ENCODE measurements at regions not wholly inside any gene's neighbourhood (a gene's known extent, or its start where the extent isn't known, plus 50 kb on each side); places are given as distances from the start of the nearest gene placed in this dataset.
"Not testable (repeated sequence)": the region's sequence is repeated elsewhere in the genome, so short reads cannot be mapped to it uniquely, and the experiment has no call there.

DNA sequence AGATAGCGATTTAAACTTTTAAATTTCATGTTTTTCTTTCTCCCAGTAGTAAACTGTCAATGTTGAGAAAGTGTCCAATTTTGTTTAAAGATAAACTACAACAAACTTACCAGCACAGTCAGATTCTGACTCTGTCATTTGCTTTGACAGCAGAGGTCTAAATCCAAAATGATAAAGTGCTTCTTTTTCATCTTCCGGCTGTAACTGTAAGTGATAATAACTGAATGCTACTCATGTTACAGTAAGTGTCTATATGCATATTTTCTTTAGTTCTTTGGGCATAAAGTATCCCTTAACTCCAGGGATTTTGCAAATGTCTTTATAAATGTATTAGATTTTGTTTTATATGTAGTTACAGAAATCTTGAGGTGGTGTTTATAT, 610.4 kb downstream of the RFPL4B start:
- H3K4me3 Mint-ChIP-seq: no peak overlapping the region
- DNase-seq (no peak), ATAC-seq (no peak)
- no peaks in the 10 kb centered on the region for H3K36me3 Mint-ChIP-seq (ENCODE audit: low read depth)
- ChIA-PET CTCF (no interaction called here), POLR2A (no interaction called here)
- H3K27me3 Mint-ChIP-seq: no peaks in the 10 kb centered on the region
- no peaks in the 10 kb centered on the region for H3K4me1 Mint-ChIP-seq
- no peak overlapping the region for H3K27ac Mint-ChIP-seq
- intact Hi-C loops (cut with DNase I, micrococcal nuclease): no loop called here
- H3K9me3 Mint-ChIP-seq (ENCODE audit: low read depth): peaks cover 8% of the 10 kb centered on the region

DNA sequence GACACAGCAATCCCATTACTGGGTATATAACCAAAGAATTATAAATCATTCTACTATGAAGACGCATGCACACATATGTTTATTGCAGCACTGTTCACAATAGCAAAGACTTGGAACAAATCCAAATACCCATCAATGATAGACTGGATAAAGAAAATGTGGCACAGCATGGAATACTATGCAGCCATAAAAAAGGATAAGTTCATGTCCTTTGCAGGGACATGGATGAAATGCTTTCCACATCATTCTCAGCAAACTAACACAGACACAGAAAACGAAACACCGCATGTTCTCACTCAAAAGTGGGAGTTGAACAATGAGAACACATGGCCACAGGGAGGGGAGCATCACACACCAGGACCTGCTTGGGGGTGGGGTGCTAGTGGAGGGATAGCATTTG, 613.0 kb downstream of the RFPL4B start:
- POLR2A ChIA-PET; H3K4me3 Mint-ChIP-seq; H3K27me3 Mint-ChIP-seq; DNase-seq; H3K36me3 Mint-ChIP-seq (ENCODE audit: low read depth); ATAC-seq; H3K9me3 Mint-ChIP-seq (ENCODE audit: low read depth); CTCF ChIA-PET; intact Hi-C loops (cut with DNase I, micrococcal nuclease); H3K4me1 Mint-ChIP-seq; H3K27ac Mint-ChIP-seq: not testable (repeated sequence)

DNA sequence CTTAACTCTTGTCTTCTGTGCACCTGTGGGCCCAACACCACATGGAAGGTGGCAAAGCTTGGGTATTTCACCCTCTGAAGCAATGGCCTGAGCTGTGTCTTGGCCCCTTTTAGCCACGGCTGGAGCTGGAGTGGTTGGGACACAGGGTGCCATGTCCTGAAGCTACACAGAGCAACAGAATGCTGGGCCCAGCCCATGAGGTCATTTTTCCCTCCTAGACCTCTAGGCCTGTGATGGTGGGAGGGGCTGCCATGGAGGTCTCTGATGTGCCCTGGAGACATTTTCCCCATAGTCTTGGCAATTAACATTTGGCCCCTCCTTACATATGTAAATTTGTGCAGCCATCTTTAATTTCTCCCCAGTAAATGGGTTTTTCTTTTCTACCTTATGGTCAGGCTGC, 620.8 kb downstream of the RFPL4B start:
- DNase-seq (no peak), ATAC-seq (no peak)
- ChIA-PET POLR2A (no interaction called here), CTCF (no interaction called here)
- Mint-ChIP-seq H3K9me3 (ENCODE audit: low read depth) (peaks cover 4% of the 10 kb centered on the region), H3K4me3 (no peak overlapping the region), H3K27ac (no peak overlapping the region), H3K36me3 (ENCODE audit: low read depth) (no peaks in the 10 kb centered on the region), H3K27me3 (no peaks in the 10 kb centered on the region), H3K4me1 (no peaks in the 10 kb centered on the region)
- intact Hi-C loops (cut with DNase I, micrococcal nuclease): no loop called here

DNA sequence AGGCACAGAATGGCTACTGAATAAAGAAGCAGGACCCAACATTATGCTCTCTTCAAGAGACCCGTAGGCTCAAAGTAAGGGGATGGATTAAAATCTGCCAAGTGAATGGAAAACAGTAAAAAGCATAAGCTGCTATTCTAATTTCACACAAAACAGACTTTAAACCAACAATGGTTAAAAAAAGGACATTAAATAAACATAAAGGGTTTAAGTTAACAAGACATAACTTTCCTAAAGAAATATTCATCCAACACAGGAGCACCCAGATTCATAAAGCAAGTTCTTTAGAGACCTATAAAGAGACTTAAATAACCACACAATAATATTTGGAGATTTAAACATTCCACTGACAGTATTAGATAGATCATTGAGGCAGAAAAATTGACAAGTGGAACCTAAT, 624.5 kb downstream of the RFPL4B start:
- H3K27ac Mint-ChIP-seq: no peak overlapping the region
- no peak overlapping the region for H3K4me3 Mint-ChIP-seq
- H3K27me3 Mint-ChIP-seq: no peaks in the 10 kb centered on the region
- intact Hi-C loops (cut with DNase I, micrococcal nuclease): no loop called here
- ATAC-seq: no peak
- no peak for DNase-seq
- H3K4me1 Mint-ChIP-seq: no peaks in the 10 kb centered on the region
- POLR2A ChIA-PET: no interaction called here
- no peaks in the 10 kb centered on the region for H3K36me3 Mint-ChIP-seq (ENCODE audit: low read depth)
- CTCF ChIA-PET: interaction anchor here (0.6 kb wide), 1 partner anchor 39 kb away, joined by 3 read pairs; no protein-coding TSS in a partner anchor
- H3K9me3 Mint-ChIP-seq (ENCODE audit: low read depth): peaks cover 12% of the 10 kb centered on the region

DNA sequence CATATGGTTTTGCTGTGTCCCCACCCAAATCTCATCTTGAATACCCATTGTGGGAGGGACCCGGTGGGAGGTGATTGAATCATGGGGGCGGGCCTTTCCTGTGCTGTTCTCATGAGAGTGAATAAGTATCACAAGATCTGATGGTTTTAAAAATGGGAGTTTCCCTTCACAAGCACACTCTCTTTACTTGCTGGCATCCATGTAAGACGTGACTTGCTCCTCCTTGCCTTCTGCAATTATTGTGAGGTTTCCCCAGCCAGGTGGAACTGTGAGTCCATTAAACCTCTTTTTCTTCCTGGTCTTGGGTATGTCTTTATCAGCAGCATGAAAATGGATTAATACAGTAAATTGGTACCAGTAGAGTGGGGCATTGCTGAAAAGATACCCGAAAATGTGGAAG, 627.8 kb downstream of the RFPL4B start:
- H3K9me3 Mint-ChIP-seq (ENCODE audit: low read depth): peaks cover 12% of the 10 kb centered on the region
- CTCF ChIA-PET; H3K27ac Mint-ChIP-seq; ATAC-seq; H3K36me3 Mint-ChIP-seq (ENCODE audit: low read depth); H3K4me3 Mint-ChIP-seq; intact Hi-C loops (cut with DNase I, micrococcal nuclease); DNase-seq; H3K27me3 Mint-ChIP-seq; H3K4me1 Mint-ChIP-seq; POLR2A ChIA-PET: not testable (repeated sequence)

DNA sequence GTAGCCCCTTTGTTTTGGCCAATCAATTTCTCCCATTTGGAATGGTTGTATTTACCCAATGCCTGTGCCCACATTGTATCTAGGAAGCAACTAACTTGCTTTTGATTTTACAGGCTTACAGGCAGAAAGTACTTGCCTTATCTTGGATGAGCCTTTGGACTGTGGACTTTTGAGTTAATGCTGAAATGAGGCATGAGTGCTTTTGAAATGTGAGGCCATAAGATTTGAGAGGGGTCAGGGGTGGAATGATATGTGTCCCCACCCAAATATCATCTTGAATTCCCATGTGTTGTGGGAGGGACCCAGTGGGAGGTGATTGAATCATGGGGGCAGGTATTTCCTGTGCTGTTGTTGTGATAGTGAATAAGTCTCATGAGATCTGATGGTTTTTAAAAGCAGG, 629.4 kb downstream of the RFPL4B start:
- H3K36me3 Mint-ChIP-seq (ENCODE audit: low read depth); CTCF ChIA-PET; POLR2A ChIA-PET: not testable (repeated sequence)

DNA sequence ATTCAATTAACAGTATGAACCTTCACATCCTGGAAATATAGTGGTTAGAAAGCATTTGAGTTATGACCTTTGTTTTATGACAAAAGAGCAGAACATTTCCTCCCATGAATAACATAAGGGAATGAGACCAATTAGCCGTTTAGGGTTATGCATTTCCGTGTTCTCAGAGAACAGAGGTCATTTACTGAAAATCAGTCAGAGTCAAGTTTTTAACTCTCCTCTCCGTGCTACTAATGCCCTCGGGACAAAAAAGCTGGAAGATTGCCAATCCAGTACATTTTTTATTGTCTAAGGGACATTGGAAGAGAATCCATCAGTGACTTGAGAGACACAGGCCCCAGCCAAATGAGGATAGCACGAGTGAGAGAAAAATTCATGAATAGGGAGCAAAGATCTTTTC, 632.7 kb downstream of the RFPL4B start:
- ChIA-PET CTCF (no interaction called here), POLR2A (no interaction called here)
- ATAC-seq (no peak), DNase-seq (no peak)
- H3K27ac Mint-ChIP-seq: no peak overlapping the region
- intact Hi-C loops (cut with DNase I, micrococcal nuclease): no loop called here
- no peaks in the 10 kb centered on the region for H3K27me3 Mint-ChIP-seq
- no peak overlapping the region for H3K4me3 Mint-ChIP-seq
- H3K36me3 Mint-ChIP-seq (ENCODE audit: low read depth): no peaks in the 10 kb centered on the region
- no peaks in the 10 kb centered on the region for H3K4me1 Mint-ChIP-seq
- H3K9me3 Mint-ChIP-seq (ENCODE audit: low read depth): peaks cover 6% of the 10 kb centered on the region

More for the DNA sequence above, 629.4 kb downstream of the RFPL4B start:
- ATAC-seq; intact Hi-C loops (cut with DNase I, micrococcal nuclease); DNase-seq; H3K4me3 Mint-ChIP-seq; H3K4me1 Mint-ChIP-seq; H3K27ac Mint-ChIP-seq; H3K27me3 Mint-ChIP-seq: not testable (repeated sequence)
- H3K9me3 Mint-ChIP-seq (ENCODE audit: low read depth): peaks cover 12% of the 10 kb centered on the region

DNA sequence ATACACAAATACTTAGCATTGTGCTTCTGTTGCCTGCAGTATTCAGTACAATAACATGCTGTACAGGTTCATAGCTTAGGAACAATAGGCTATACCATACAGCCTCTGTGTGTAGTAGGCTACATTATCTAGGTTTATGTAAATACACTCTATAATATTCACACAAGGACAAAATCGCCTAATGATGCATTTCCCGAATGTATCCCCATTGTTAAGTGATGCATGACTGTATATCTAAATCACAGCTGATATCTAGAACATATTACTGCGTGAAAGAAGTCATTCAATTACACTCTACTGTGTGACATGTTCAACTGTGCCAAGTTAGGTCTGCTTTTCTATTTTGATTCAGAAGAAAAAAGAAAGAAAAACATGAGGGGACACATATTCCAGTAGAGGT, 633.5 kb downstream of the RFPL4B start:
- ChIA-PET CTCF (no interaction called here), POLR2A (no interaction called here)
- Mint-ChIP-seq H3K36me3 (ENCODE audit: low read depth) (no peaks in the 10 kb centered on the region), H3K4me3 (no peak overlapping the region), H3K4me1 (no peaks in the 10 kb centered on the region), H3K27me3 (no peaks in the 10 kb centered on the region), H3K9me3 (ENCODE audit: low read depth) (no peaks in the 10 kb centered on the region), H3K27ac (no peak overlapping the region)
- ATAC-seq: no peak
- intact Hi-C loops (cut with DNase I, micrococcal nuclease): no loop called here
- DNase-seq: no peak

DNA sequence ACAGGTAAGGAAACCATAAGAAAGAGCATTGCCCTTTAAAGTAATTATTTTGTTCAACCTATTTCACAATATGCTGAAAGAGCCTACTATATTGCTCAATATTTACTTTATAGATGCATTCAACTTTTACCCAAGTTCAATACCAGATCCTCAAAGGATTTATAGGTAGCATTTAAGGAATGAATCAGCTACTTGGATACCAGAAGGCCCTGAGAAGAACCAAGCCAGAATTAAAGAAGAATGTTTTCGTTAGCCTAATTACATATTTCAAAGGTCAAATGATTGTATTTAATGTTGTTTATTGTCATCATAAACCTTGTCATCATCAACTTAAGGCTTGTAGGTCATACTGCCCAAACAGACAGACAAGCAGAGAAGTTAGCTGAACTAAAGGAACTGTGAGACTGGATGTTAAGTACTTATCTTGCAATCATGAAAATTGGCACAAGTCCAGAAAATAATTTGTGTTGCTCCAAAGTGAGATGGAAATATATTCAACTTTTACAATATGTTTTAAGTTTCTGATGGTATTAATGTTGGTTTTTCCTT, 636.7 kb downstream of the RFPL4B start:
- ATAC-seq: no peak
- no peaks in the 10 kb centered on the region for H3K27me3 Mint-ChIP-seq
- H3K36me3 Mint-ChIP-seq (ENCODE audit: low read depth): no peaks in the 10 kb centered on the region
- intact Hi-C loops (cut with DNase I, micrococcal nuclease): no loop called here
- H3K27ac Mint-ChIP-seq: no peak overlapping the region
- ChIA-PET POLR2A (no interaction called here), CTCF (interaction anchor here (0.6 to 0.7 kb wide), 2 partner anchors 412 to 782 kb away, joined by 3 to 4 read pairs; no protein-coding TSS in a partner anchor)
- no peaks in the 10 kb centered on the region for H3K4me1 Mint-ChIP-seq
- no peaks in the 10 kb centered on the region for H3K9me3 Mint-ChIP-seq (ENCODE audit: low read depth)
- H3K4me3 Mint-ChIP-seq: no peak overlapping the region
- DNase-seq: no peak

DNA sequence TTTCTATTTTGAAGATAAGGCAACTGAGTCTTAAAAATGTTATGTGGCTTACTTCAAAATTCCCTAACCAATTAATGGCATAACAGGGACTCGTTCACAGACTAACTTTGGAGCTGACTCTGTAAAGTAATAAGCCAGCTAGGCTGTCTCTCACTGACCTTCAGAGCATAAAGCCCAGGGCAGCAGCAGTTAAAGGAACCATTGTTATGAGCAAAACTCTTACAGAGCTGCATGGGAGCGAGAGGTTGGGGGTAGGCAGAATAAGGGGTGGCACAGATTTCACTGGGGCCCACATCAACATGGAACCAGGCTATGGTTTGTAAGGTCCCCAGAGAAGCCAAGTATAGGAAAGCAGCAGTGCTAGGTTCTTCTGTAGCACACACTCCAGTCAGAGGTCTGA, 637.8 kb downstream of the RFPL4B start:
- Mint-ChIP-seq H3K27ac (no peak overlapping the region), H3K4me3 (no peak overlapping the region), H3K27me3 (no peaks in the 10 kb centered on the region), H3K36me3 (ENCODE audit: low read depth) (no peaks in the 10 kb centered on the region), H3K4me1 (no peaks in the 10 kb centered on the region), H3K9me3 (ENCODE audit: low read depth) (peaks cover 3% of the 10 kb centered on the region)
- intact Hi-C loops (cut with DNase I, micrococcal nuclease): no loop called here
- ATAC-seq (no peak), DNase-seq (no peak)
- CTCF ChIA-PET: no interaction called here
- POLR2A ChIA-PET: no interaction called here

DNA sequence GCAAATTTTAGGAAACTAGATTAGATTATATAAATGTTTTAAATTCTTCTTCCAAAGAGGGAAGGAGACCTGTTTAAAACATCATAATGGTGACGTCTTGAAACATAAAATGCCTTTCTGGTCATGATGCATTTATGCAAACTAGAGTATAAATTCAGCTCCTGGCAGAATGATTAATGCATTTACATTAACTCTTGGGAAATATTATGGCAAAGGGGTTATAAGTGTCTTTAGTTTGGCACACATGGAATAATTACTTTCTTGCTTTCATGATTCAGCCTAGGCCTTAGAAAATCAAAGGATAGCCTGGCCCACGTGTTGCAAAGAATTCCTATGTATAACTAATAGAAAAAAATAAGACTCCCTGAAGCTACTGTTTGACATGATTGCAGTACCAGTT, 639.2 kb downstream of the RFPL4B start:
- peaks cover 3% of the 10 kb centered on the region for H3K9me3 Mint-ChIP-seq (ENCODE audit: low read depth)
- CTCF ChIA-PET: no interaction called here
- no peaks in the 10 kb centered on the region for H3K36me3 Mint-ChIP-seq (ENCODE audit: low read depth)
- H3K27ac Mint-ChIP-seq: no peak overlapping the region
- no peaks in the 10 kb centered on the region for H3K27me3 Mint-ChIP-seq
- intact Hi-C loops (cut with DNase I, micrococcal nuclease): no loop called here
- POLR2A ChIA-PET: no interaction called here
- H3K4me3 Mint-ChIP-seq: no peak overlapping the region
- no peak for DNase-seq
- H3K4me1 Mint-ChIP-seq: no peaks in the 10 kb centered on the region
- ATAC-seq: no peak

DNA sequence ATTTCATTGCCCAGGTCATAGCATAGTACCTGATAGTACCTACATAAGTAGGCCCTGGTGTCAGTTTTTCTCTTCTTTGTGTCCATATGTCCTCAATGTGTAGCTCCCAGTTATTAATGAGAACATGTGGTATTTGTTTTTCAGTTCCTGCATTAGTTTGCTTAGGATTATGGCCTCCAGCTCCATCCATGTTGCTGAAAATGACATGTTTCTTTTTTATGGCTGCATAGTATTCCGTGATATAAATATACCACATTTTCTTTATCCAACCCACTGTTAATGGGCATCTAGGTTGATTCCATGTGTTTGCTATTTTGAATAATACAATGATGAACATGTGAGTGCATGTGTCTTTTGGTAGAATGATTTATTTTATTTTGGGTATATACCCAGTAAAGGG, 641.6 kb downstream of the RFPL4B start:
- H3K27ac Mint-ChIP-seq: no peak overlapping the region
- ATAC-seq (no peak), DNase-seq (no peak)
- H3K9me3 Mint-ChIP-seq (ENCODE audit: low read depth): peaks cover 3% of the 10 kb centered on the region
- H3K27me3 Mint-ChIP-seq: no peaks in the 10 kb centered on the region
- H3K36me3 Mint-ChIP-seq (ENCODE audit: low read depth): no peaks in the 10 kb centered on the region
- CTCF ChIA-PET: no interaction called here
- POLR2A ChIA-PET: no interaction called here
- H3K4me3 Mint-ChIP-seq: no peak overlapping the region
- intact Hi-C loops (cut with DNase I, micrococcal nuclease): no loop called here
- no peaks in the 10 kb centered on the region for H3K4me1 Mint-ChIP-seq

DNA sequence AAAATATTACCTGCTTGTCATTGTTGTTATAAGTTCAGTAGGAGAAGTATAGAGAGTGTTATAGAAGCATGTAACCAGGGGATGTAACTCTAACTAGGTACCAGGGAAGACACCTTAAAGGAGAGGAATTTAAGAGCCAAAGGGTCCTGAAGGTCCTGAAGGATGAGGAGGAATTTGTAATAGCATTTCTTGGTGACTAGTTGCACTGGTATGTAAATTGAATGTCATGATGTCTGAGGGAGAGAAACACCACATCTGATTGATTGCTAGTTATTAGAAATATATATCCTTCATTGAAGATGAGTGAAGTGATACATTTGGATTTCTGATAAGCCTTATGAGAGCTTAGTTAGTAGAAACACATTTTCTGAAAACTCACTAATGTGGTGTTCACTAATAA, 643.8 kb downstream of the RFPL4B start:
- POLR2A ChIA-PET: no interaction called here
- no peak for ATAC-seq
- Mint-ChIP-seq H3K27ac (no peak overlapping the region), H3K4me1 (no peaks in the 10 kb centered on the region), H3K4me3 (no peak overlapping the region), H3K27me3 (no peaks in the 10 kb centered on the region), H3K9me3 (ENCODE audit: low read depth) (peaks cover 3% of the 10 kb centered on the region), H3K36me3 (ENCODE audit: low read depth) (no peaks in the 10 kb centered on the region)
- CTCF ChIA-PET: no interaction called here
- DNase-seq: no peak
- intact Hi-C loops (cut with DNase I, micrococcal nuclease): no loop called here

All from activated CD4-positive, alpha-beta T cell treated with anti-CD3 and anti-CD28 coated beads for 36 hours (primary cell).